HEK293 (cell line): ENCODE measurements at regions not wholly inside any gene's neighbourhood (a gene's known extent, or its start where the extent isn't known, plus 50 kb on each side); places are given as distances from the start of the nearest gene placed in this dataset.
A peak's percentile ranks its signal among the peaks of the same experiment; 100 is the strongest.

ENCODE experiments used
- CTCF ChIA-PET: fragments of 350-600 bp; formaldehyde crosslinking; extraction: SDS; loops from one replicate; lab custom pipeline; 2021; ENCODE audit warnings: antibody characterized with exemption; lab: Yijun Ruan, JAX
- POLR2A ChIA-PET: fragments of 300-600 bp; formaldehyde crosslinking; extraction: SDS; loops from one replicate; lab custom pipeline; 2020; ENCODE audit warnings: antibody characterized with exemption, inconsistent platforms; lab: Yijun Ruan, JAX
- H3K27ac ChIP-seq: fragments of 200-500 bp; sonication (Bioruptor generic); 2 replicates; pipeline ENCODE4 v1.5.1; 2014; ENCODE audit warnings: low read depth, low read length, control low read depth, inconsistent platforms; ENCODE audit errors: extremely low read depth
- H3K36me3 ChIP-seq, 2 experiments: fragments of 200-500 bp in 1 of 2; sonication (Bioruptor generic) in 1 of 2; 1 replicate in 1 of 2; 2 replicates in 1 of 2; pipeline ENCODE4 v1.5.1; 2014 to 2017; ENCODE audit warnings: inconsistent platforms in 2 of 2, low read length in 2 of 2; ENCODE audit not compliant: control insufficient read depth in 2 of 2, insufficient read depth in 1 of 2
- H3K4me1 ChIP-seq: fragments of 200-500 bp; sonication (Bioruptor generic); 2 replicates; pipeline ENCODE4 v1.5.1; 2014; ENCODE audit warnings: mild to moderate bottlenecking, low read length, inconsistent platforms; ENCODE audit not compliant: control insufficient read depth, insufficient read depth
- H3K4me3 ChIP-seq: 2 replicates; pipeline ENCODE4 v1.5.1; 2011; ENCODE audit warnings: low read depth, mild to moderate bottlenecking, control low read depth, low read length, moderate library complexity
- H3K9me3 ChIP-seq: fragments of 200-500 bp; sonication (Bioruptor generic); 2 replicates; pipeline ENCODE4 v1.5.1; 2014; ENCODE audit warnings: low read depth, low read length, inconsistent platforms; ENCODE audit not compliant: control insufficient read depth, insufficient read depth
- BCL11B ChIP-seq: fragments of 450-650 bp; formaldehyde crosslinking; IDR thresholded peaks from 2 replicates; pipeline ENCODE4 v1.5.1; 2016; ENCODE audit warnings: low read depth, missing biosample characterization, missing genetic modification characterization
- EGR2 ChIP-seq: fragments of 450-650 bp; formaldehyde crosslinking; IDR thresholded peaks from 2 replicates; pipeline ENCODE4 v1.5.1; 2016; ENCODE audit warnings: low read depth, missing biosample characterization, missing genetic modification characterization
- GLIS2 ChIP-seq: fragments of 450-650 bp; formaldehyde crosslinking; IDR thresholded peaks from 2 replicates; pipeline ENCODE4 v1.5.1; 2016; ENCODE audit warnings: missing biosample characterization, missing genetic modification characterization
- MEIS1 ChIP-seq: sonication (generic); formaldehyde crosslinking; IDR thresholded peaks from 2 replicates; pipeline ENCODE4 v1.8.1; 2022; ENCODE audit warnings: missing genetic modification reagents, mild to moderate bottlenecking, borderline replicate concordance
- TCF7L2 ChIP-seq: IDR thresholded peaks from 2 replicates; pipeline ENCODE4 v1.6.1; 2011; ENCODE audit warnings: low read depth, mild to moderate bottlenecking, inconsistent platforms, low read length, moderate library complexity, borderline replicate concordance
- YY2 ChIP-seq: fragments of 450-650 bp; formaldehyde crosslinking; IDR thresholded peaks from 2 replicates; pipeline ENCODE4 v1.5.1; 2016; ENCODE audit warnings: missing biosample characterization, missing genetic modification characterization
- ZBTB8A ChIP-seq: fragments of 450-650 bp; formaldehyde crosslinking; IDR thresholded peaks from 2 replicates; pipeline ENCODE4 v1.5.1; 2016; ENCODE audit warnings: missing biosample characterization, missing genetic modification characterization
- ZNF184 ChIP-seq: fragments of 450-650 bp; IDR thresholded peaks from 2 replicates; pipeline ENCODE4 v1.5.1; 2018; ENCODE audit warnings: missing biosample characterization, mild to moderate bottlenecking, missing genetic modification characterization
- ZNF221 ChIP-seq: fragments of 450-650 bp; formaldehyde crosslinking; IDR thresholded peaks from 2 replicates; pipeline ENCODE4 v1.5.1; 2017; ENCODE audit warnings: missing biosample characterization, missing genetic modification characterization, borderline replicate concordance
- ZNF302 ChIP-seq: fragments of 450-650 bp; formaldehyde crosslinking; IDR thresholded peaks from 2 replicates; pipeline ENCODE4 v1.5.1; 2016; ENCODE audit warnings: missing biosample characterization, missing genetic modification characterization, low read depth
- ZNF48 ChIP-seq: fragments of 450-650 bp; formaldehyde crosslinking; IDR thresholded peaks from 2 replicates; pipeline ENCODE4 v1.5.1; 2016; ENCODE audit warnings: missing biosample characterization, missing genetic modification characterization
- ZNF510 ChIP-seq: fragments of 450-650 bp; formaldehyde crosslinking; IDR thresholded peaks from 2 replicates; pipeline ENCODE4 v1.5.1; 2018; ENCODE audit warnings: mild to moderate bottlenecking, missing genetic modification characterization, missing biosample characterization; ENCODE audit not compliant: insufficient replicate concordance
- ZNF513 ChIP-seq: fragments of 450-650 bp; IDR thresholded peaks from 2 replicates; pipeline ENCODE4 v1.5.1; 2018; ENCODE audit warnings: missing biosample characterization, missing genetic modification characterization
- ZNF560 ChIP-seq: fragments of 450-650 bp; formaldehyde crosslinking; IDR thresholded peaks from 2 replicates; pipeline ENCODE4 v1.5.1; 2017; ENCODE audit warnings: missing biosample characterization, missing genetic modification characterization, borderline replicate concordance
- ZNF585B ChIP-seq: fragments of 450-650 bp; formaldehyde crosslinking; IDR thresholded peaks from 2 replicates; pipeline ENCODE4 v1.5.1; 2016; ENCODE audit warnings: missing biosample characterization, missing genetic modification characterization
- ZNF596 ChIP-seq: fragments of 450-650 bp; IDR thresholded peaks from 2 replicates; pipeline ENCODE4 v1.5.0; 2018; ENCODE audit warnings: missing biosample characterization, mild to moderate bottlenecking, missing genetic modification characterization, moderate library complexity
- ZNF658 ChIP-seq: fragments of 450-650 bp; formaldehyde crosslinking; IDR thresholded peaks from 2 replicates; pipeline ENCODE4; 2016; ENCODE audit warnings: missing biosample characterization, missing genetic modification characterization
- ZNF660 ChIP-seq: fragments of 450-650 bp; IDR thresholded peaks from 2 replicates; pipeline ENCODE4 v1.5.1; 2018; ENCODE audit warnings: missing biosample characterization, mild to moderate bottlenecking, missing genetic modification characterization
- ZNF785 ChIP-seq: fragments of 450-650 bp; formaldehyde crosslinking; IDR thresholded peaks from 2 replicates; pipeline ENCODE4 v1.5.1; 2016; ENCODE audit warnings: missing biosample characterization, missing genetic modification characterization
- TF ChIP-seq, protein P1 (sequence below): fragments of 450-650 bp; formaldehyde crosslinking; IDR thresholded peaks from 2 replicates; pipeline ENCODE4 v1.5.1; 2016; ENCODE audit warnings: missing biosample characterization, missing genetic modification characterization
- TF ChIP-seq, protein P2 (sequence below): fragments of 450-650 bp; formaldehyde crosslinking; conservative IDR thresholded peaks from 2 replicates; pipeline ENCODE4 v1.5.1; 2016; ENCODE audit warnings: low read depth, missing biosample characterization, missing genetic modification characterization

DNA sequence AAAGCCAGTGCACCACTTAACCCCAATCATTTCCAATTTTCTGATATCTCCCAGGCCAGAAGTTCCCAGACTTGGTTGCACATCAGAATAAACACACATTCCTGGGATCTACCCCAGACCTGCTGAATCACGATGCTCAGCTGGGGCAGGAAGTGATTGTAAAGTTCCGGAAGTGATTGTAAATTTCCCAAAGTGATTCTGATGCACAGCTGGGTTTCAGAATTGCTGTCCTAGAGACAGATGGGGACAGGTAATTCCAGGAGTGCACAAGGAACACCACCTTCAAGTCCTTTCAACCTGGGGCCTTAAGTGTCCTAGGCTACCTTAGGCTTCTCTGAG, 104.2 kb upstream of the EEPD1 start:
- Histone ChIP-seq H3K27ac (no peak overlapping the region), H3K36me3 (no peaks in the 10 kb centered on the region), H3K4me1 (peaks cover 10% of the 10 kb centered on the region), H3K9me3 (no peaks in the 10 kb centered on the region), H3K4me3 (no peak overlapping the region)
- ChIA-PET CTCF (interaction anchor here (2.4 kb wide), 1 partner anchor 13 kb away, joined by 7 read pairs; no protein-coding TSS in a partner anchor), POLR2A (interaction anchor here (1.1 kb wide), 1 partner anchor 13 kb away, joined by 3 read pairs; no protein-coding TSS in a partner anchor)
- TF ChIP-seq TCF7L2 (no peak), GLIS2 (tag by site-specific recombination) (no peak), ZNF785 (tag by site-specific recombination) (no peak), ZNF596 (tag by site-specific recombination) (no peak), ZBTB8A (no peak), ZNF184 (tag by site-specific recombination) (no peak), EGR2 (tag by site-specific recombination) (no peak), ZNF658 (tag by site-specific recombination) (no peak), ZNF302 (tag by site-specific recombination) (no peak), ZNF660 (tag by site-specific recombination) (no peak), MEIS1 (no peak), ZNF560 (tag by site-specific recombination) (no peak), ZNF510 (tag by site-specific recombination) (no peak), ZNF585B (tag by site-specific recombination) (no peak)
- TF ChIP-seq, protein P1, sequence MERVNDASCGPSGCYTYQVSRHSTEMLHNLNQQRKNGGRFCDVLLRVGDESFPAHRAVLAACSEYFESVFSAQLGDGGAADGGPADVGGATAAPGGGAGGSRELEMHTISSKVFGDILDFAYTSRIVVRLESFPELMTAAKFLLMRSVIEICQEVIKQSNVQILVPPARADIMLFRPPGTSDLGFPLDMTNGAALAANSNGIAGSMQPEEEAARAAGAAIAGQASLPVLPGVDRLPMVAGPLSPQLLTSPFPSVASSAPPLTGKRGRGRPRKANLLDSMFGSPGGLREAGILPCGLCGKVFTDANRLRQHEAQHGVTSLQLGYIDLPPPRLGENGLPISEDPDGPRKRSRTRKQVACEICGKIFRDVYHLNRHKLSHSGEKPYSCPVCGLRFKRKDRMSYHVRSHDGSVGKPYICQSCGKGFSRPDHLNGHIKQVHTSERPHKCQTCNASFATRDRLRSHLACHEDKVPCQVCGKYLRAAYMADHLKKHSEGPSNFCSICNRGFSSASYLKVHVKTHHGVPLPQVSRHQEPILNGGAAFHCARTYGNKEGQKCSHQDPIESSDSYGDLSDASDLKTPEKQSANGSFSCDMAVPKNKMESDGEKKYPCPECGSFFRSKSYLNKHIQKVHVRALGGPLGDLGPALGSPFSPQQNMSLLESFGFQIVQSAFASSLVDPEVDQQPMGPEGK (tag by site-specific recombination): no peak

DNA sequence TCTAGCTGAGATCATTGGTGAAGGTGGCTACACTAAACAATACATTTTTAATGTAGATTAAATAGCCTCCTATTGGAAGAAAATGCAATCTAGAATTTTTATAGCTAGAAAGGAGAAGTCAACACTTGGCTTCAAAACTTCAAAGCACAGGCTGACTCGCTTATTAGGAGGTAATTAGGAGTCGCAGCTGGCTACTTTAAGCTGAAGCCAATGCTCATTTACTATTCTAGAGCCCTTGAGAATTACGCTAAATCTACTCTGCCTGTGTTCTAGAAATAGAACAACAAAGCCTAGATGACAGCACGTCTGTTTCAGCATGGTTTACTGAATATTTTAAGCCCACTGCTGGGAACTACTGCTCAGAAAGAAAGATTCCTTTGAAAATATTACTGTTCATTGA, 101.6 kb upstream of the EEPD1 start:
- TF ChIP-seq YY2 (tag by site-specific recombination): no peak
- TF ChIP-seq, protein P2, sequence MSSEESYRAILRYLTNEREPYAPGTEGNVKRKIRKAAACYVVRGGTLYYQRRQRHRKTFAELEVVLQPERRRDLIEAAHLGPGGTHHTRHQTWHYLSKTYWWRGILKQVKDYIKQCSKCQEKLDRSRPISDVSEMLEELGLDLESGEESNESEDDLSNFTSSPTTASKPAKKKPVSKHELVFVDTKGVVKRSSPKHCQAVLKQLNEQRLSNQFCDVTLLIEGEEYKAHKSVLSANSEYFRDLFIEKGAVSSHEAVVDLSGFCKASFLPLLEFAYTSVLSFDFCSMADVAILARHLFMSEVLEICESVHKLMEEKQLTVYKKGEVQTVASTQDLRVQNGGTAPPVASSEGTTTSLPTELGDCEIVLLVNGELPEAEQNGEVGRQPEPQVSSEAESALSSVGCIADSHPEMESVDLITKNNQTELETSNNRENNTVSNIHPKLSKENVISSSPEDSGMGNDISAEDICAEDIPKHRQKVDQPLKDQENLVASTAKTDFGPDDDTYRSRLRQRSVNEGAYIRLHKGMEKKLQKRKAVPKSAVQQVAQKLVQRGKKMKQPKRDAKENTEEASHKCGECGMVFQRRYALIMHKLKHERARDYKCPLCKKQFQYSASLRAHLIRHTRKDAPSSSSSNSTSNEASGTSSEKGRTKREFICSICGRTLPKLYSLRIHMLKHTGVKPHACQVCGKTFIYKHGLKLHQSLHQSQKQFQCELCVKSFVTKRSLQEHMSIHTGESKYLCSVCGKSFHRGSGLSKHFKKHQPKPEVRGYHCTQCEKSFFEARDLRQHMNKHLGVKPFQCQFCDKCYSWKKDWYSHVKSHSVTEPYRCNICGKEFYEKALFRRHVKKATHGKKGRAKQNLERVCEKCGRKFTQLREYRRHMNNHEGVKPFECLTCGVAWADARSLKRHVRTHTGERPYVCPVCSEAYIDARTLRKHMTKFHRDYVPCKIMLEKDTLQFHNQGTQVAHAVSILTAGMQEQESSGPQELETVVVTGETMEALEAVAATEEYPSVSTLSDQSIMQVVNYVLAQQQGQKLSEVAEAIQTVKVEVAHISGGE (tag by site-specific recombination): no peak
- no peak for TF ChIP-seq ZNF221 (tag by site-specific recombination)
- ChIA-PET POLR2A (interaction anchor here (0.6 kb wide), 1 partner anchor 197 kb away, joined by 5 read pairs; no protein-coding TSS in a partner anchor), CTCF (interaction anchor here (0.6 to 1.1 kb wide), 2 partner anchors 31 to 66 kb away, joined by 3 to 4 read pairs; no protein-coding TSS in a partner anchor)
- Histone ChIP-seq H3K4me3 (no peak overlapping the region), H3K4me1 (peaks cover 10% of the 10 kb centered on the region), H3K36me3 (no peaks in the 10 kb centered on the region), H3K27ac (no peak overlapping the region), H3K9me3 (no peaks in the 10 kb centered on the region)

GRCh38 chr7:36053589-36053988, 99.5 kb upstream of the EEPD1 start:
- Histone ChIP-seq H3K4me1 (peaks cover 3% of the 10 kb centered on the region; the same call in 1 of the 2 replicates), H3K27ac (no peak overlapping the region), H3K4me3 (no peak overlapping the region), H3K9me3 (no peaks in the 10 kb centered on the region), H3K36me3 (no peaks in the 10 kb centered on the region)
- CTCF ChIA-PET: interaction anchor here (0.6 to 1.3 kb wide), 3 partner anchors 17 to 266 kb away, joined by 3 to 4 read pairs (median 3); no protein-coding TSS in a partner anchor
- POLR2A ChIA-PET: no interaction called here
- no peak for TF ChIP-seq ZNF48 (tag by site-specific recombination)
- TF ChIP-seq ZNF513 (tag by site-specific recombination): peak; percentile 50; the same call in 1 of the 2 replicates
- no peak for TF ChIP-seq BCL11B (tag by site-specific recombination)
- no peak for TF ChIP-seq ZNF302 (tag by site-specific recombination)
- TF ChIP-seq EGR2 (tag by site-specific recombination): peak; percentile 63
